ENCODE measurements at regions not wholly inside any gene's neighbourhood (a gene's known extent, or its start where the extent isn't known, plus 50 kb on each side); places are given as distances from the start of the nearest gene placed in this dataset.

GRCh38 chr10:90675621-90676020, 182.2 kb downstream of the HTR7 start:
- no peak overlapping the region for H3K4me3 ChIP-seq (ENCODE audit: low read depth in 1 of 2, low read length in 2 of 2)
- H3K27me3 ChIP-seq (ENCODE audit: low read depth, low read length) = no peaks in the 10 kb centered on the region
- H3K9me3 ChIP-seq (ENCODE audit: control insufficient read depth in 1 of 2, low read length in 2 of 2) = no peaks in the 10 kb centered on the region
- no peaks in the 10 kb centered on the region for H3K4me1 ChIP-seq (ENCODE audit: control insufficient read depth in 1 of 2, insufficient read depth in 2 of 2, low read length in 2 of 2)
- H3K27ac ChIP-seq (ENCODE audit: low read length) = no peak overlapping the region
- H3K36me3 ChIP-seq (ENCODE audit: control insufficient read depth in 1 of 2, insufficient read depth in 2 of 2, low read length in 2 of 2) = no peaks in the 10 kb centered on the region
